RPMI8226 (cell line): ENCODE measurements at regions not wholly inside any gene's neighbourhood (a gene's known extent, or its start where the extent isn't known, plus 50 kb on each side); places are given as distances from the start of the nearest gene placed in this dataset.
"Not testable (repeated sequence)": the region's sequence is repeated elsewhere in the genome, so short reads cannot be mapped to it uniquely, and the experiment has no call there.

Experiments used
- DNase-seq: peaks from one replicate; pipeline ENCODE4 v3.0.0-alpha.2; 2015

DNA sequence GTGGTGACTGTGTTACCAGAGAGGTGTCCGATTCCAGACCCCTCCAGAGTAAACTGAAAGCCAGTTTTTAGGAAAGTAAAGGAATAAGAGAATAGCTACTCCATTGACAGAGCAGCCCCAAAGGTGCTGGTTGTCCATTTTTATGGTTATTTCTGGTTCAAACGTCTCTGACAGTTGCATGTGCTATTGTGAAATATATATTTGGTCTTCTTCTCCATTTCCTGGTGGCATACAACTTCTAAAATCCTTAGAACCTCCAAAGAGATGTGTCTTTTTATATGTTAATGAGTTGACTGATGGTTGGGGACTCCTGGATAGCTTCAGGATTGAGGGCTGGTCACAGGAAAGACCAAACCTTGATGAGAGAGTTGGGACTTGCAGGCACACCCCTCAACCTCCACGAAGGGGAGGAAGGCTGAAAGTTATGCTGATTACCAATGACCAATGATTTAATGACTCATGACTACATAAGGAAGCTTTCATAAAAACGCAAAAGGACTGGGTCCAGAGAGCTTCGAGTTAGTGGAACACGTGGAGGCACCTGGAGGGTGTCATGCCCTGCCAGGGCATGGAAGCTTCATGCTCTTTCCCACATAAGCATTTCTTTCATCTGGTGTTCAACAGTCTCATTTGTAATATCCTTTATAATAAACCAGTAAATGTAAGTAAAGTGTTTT, 100.7 kb downstream of the SLC16A1 start:
- no peak for DNase-seq

DNA sequence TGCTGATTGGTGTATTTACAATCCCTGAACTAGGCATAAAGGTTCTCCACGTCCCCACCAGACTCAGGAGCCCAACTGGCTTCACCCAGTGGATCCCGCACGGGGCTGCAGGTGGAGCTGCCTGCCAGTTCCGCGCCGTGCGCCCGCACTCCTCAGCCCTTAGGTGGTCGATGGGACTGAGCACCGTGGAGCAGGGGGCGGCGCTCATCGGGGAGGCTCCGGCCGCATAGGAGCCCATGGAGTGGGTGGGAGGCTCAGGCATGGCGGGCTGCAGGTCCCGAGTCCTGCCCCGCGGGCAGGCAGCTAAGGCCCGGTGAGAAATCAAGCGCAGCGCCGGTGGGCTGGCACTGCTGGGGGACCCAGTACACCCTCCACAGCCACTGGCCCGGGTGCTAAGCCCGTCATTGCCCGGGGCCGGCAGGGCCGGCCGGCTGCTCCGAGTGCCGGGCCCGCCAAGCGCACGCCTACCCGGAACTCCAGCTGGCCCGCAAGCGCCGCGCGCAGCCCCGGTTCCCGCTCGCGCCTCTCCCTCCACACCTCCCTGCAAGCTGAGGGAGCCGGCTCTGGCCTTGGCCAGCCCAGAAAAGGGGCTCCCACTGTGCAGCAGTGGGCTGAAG, 101.5 kb downstream of the SLC16A1 start:
- not testable (repeated sequence) for DNase-seq

DNA sequence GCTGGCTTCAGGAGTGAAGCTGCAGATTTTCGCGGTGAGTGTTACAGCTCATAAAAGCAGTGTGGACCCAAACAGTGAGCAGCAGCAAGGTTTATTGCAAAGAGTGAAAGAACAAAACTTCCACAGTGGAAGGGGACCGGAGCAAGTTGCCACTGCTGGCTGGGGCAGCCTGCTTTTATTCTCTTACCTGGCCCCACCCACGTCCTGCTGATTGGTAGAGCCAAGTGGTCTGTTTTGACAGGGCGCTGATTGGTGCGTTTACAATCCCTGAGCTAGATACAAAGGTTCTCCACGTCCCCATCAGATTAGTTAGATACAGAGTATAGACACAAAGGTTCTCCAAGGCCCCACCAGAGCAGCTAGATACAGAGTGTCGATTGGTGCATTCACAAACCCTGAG, 102.1 kb downstream of the SLC16A1 start:
- not testable (repeated sequence) for DNase-seq

DNA sequence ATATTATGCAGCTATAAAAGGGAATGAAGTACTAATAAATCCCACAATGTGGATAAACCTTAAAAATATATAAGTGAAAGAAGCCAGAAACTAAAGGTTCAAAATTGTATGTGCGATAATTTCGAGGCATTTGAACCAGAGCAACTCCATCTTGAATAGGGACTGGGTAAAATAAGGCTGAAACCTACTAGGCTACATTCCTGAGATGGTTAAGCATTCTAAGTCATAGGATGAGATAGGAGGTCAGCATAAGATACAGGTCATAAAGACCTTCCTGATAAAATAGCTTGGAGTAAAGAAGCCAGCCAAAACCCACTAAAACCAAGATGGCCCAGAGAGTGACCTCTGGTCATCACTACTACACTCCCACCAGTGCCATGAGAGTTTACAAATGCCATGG, 103.1 kb downstream of the SLC16A1 start:
- DNase-seq: no peak

GRCh38 chr1:112852276-112852675, 103.7 kb downstream of the SLC16A1 start:
- DNase-seq: peak; percentile 36

DNA sequence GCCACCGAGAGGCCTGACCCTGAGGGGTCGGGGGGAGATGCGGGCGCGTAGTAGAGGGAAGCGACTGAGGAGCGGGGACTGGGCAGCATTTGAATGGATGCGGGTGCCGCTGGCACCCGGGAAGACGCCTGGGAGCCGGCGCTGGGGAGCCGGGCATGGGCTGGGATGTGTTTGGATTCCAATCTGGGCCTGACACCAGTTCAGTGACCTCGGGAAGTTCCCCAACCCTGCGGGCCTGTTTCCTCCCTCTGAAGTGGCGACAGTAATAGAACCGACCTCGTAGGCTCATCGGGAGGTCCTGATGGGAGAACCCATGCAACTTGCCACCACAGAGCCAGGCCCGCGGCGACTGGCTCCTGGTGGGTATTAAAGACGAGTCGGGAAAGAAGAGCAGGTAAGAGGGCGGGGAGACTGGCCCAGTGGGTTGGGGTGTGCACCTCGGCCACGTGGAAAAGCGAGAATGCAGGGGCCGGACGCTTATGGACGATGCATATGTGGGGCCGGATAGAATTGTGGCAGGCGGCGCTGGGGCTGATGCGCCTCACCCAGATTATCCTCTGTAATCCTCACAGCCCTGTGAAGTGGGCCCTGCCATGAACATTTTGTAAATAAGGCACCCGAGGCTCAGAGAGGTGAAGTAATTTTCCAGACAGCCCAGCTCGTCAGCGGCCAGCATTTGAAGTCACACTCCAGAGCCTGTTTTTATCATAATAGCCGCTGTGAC, 105.8 kb downstream of the SLC16A1 start:
- no peak for DNase-seq

DNA sequence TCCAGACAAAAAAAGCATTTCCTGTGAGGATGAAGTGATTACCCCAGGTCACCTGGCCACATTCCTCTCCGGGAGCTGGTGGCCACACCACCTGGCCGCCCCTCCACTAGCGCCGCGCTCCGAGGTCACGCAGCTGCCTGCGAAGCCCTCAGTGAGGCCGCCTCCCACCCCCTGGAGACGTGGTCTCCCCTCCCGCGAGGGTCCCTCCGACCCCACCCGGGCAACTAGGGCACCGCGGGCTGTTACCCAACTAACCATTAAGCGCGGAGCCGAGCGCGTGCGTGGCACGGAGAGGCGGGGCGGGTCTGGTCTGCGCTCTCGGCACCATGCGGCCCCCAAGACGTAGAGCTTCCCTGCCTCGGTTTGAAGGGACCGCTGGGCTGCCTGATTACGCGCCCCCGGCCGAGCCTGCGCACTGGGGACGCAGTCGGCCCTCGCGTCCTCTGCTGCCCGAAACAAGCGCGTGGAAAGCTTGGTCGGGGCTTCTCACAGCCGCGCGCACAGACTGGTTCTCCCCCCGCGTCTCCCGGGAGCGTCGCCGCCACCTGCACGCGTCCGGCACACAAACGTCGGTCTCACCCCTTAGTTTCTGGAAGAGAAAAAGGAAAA, 106.5 kb downstream of the SLC16A1 start:
- DNase-seq: no peak

DNA sequence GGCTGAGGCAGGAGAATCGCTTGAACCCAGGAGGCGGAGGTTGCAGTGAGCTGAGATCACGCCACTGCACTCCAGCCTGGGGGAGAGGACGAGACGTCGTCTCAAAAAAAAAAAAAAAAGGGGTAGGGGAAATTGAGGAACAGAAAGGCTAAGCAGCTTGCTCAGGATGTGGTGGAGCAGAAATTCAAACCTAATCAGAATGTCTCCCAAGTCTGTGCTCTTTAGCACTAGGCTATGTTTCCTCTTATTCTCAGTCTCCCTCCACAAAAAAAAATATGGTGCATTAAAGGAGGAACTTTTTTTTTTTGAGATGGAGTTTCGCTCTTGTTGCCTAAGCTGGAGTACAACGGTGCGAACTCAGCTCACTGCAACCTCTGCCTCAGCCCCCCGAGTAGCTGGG, 114.2 kb downstream of the SLC16A1 start:
- no peak for DNase-seq

DNA sequence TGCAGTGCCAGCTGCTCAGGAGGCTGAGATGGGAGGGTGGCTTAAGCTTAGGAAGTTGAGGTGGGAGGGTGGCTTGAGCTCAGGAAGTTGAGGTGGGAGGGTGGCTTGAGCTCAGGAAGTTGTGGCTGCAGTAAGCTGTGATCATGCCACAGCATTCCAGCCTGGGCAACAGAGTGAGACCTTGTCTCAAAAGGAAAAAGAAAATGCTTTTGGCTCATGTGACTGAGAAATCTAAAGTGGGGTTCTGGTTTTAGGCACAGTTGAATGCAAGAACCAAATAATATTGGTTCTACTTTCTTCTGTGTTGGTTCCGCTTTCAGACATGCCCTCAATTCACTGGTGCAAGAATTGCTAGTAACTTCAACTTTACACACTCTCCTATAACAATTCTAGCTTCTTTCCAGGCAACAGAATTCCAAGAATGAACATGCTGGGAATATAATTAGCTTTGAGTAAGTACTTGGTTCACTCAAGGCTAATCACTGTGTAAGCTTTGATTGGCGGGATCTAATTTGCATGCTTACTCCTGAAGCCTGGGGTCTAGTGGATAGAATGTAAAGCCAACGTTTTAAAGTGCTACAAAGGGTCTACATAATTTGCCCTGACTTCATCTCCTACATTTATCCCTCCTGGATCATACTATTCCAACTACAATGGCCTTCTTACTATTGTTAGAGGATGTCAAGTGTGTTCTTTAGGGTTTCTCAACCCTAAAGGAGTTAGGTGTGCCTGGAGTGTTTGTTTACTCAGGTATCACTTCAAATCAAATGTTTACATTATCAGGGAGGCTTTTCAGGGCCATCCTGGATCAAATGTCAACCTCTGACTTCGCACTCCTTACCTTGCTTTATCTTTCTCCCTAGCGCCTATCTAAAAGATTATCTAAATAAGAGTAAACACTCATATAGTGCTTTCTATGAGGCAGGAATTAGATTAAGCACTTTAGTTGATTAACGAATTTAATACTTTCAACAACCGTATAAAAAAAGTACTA, 115.1 kb downstream of the SLC16A1 start:
- DNase-seq: peak; percentile 5

DNA sequence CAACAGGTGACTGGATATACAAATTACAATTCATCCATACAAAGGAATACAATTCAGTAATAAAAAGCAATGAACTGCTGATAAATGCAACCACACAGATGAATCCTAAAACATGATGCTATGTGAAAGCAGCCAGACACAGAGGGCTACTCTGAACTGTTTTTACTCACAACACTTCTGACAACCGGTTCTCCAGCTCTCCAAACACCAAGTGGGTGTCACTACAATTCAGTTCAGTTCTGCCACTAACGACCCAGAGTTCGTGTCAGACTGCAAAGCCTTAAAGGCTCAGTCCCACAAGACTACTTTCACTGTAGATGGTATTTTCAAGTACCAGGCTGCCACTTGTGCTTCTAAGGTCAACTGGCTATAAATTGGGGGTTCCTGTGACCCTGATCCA, 119.4 kb downstream of the SLC16A1 start:
- no peak for DNase-seq

- peak; percentile 39 for DNase-seq
Observed at GRCh38 chr1:112833806-112834205, 118.7 kb upstream of the PPM1J start.

DNA sequence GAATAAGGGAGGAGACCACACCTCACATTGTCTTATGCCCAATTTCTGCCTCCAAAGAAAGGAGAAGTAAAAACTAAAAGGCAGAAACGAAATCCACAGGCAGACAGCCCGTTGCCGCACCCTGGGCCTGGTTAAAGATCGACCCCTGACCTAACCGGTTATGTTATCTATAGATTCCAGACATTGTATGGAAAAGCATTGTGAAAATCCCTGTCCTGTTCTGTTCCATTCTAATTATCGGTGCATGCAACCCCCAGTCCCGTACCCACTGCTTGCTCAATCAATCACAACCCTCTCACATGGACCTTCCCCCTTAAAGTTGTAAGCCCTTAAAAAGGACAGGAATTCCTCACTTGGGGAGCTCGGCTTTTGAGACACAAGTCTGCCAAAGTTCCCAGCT, 117.1 kb upstream of the PPM1J start:
- DNase-seq: not testable (repeated sequence)

DNA sequence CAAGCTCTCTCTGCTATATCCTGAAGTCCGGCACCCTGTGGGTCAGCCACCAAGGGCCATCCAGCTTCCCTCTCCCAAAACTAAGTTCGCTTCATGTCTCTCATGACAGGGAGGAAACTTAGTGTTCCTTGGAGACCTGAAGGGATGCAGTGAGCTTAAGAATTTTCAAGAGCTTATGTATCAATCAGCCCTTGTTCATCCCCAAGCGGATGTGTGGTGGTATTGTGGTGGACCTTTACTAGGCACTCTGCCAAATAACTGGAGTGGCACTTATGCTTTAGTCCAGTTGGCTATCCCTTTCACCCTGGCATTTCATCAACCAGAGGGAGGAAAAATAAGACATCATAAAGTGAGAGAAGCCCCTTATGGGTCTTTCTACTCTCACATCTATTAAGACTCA, 114.6 kb upstream of the PPM1J start:
- DNase-seq: not testable (repeated sequence)

DNA sequence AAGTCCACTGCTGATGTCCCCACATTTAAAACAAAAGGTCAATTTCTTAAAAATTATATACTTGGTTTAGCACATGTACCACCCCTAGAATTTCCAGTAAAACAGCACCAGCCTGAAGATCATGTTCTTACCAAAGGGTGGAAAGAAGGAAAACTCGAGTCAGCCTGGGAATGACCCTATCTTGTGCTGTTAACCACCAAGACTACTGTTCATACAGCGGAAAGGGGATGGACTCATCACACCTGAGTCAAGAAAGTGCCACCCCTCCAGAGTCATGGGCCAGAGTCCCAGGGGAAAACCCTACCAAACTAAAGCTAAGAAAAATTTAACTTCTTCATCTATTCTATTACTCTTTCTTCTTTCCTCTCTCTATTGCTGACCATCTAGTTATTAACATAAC, 113.6 kb upstream of the PPM1J start:
- DNase-seq: no peak

DNA sequence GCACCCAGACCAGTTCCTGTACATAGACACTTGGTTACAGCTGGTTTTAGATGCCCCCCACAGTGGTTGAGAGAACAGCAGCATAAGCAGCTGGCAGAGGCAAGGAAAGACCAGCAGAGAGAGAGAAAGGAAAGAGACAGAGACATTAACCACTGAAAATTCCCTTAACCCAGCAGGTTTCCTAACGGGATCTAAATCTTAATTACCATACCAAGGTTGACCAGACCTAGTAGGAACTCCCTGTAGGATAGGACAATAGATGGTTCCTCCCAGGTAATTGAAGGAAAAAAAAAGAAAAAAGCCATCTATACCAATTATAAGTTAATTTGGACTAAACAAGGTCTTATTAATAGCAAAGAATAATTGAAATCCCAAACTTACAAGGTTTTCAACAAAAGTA, 112.3 kb upstream of the PPM1J start:
- not testable (repeated sequence) for DNase-seq

DNA sequence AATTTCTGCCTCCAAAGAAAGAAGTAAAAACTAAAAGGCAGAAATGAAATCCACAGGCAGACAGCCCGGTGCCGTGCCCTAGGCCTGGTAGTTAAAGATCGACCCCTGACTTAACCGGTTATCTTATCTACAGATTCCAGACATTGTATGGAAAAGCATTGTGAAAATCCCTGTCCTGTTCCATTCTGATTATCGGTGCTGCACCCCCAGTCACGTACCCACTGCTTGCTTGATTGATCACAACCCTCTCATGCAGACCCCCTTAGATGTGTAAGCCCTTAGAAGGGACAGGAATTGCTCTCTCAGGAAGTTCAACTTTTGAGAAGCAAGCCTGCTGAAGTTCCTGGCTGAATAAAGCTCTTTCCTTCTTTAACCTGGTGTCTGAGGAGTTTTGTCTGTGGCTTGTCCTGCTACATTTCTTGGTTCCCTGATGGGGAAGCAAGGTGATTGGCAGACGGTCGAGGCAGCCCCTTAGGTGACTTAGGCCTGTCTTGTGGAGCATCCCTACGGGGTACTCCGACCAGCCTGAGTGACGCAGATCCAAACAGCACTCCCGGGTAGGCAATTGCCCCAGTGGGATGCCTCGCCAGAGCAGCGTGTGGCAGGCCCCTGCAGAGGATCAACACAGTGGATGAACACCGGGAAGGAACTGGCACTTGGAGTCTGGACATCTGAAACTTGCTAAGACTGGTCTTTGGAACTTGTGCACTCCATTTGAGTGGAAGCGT, 111.2 kb upstream of the PPM1J start:
- DNase-seq: no peak

DNA sequence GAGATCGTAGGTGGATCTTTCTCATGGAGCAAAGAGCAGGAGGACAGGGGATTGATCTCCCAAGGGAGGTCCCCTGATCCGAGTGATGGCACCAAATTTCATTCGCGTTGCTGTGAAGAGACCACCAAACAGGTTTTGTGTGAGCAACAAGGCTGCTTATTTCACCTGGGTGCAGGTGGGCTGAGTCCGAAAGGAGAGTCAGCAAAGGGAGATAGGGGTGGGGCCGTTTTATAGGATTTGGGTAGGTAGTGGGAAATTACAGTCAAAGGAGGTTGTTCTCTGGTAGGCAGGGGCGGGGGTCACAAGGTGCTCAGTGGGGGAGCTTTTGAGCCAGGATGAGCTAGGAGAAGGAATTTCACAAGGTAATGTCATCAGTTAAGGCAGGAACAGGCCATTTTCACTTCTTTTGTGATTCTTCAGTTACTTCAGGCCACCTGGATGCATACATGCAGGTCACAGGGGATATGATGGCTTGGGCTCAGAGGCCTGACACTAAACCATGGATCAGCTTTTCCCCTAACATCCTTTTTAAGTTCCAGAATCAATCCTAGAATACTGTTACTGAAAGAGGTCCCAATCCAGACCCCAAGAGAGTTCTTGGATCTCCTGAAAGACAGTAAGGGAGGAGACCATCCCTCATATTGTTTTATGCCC, 110.6 kb upstream of the PPM1J start:
- DNase-seq: not testable (repeated sequence)

- not testable (repeated sequence) for DNase-seq
Observed at GRCh38 chr1:112825075-112825474, 109.9 kb upstream of the PPM1J start.

DNA sequence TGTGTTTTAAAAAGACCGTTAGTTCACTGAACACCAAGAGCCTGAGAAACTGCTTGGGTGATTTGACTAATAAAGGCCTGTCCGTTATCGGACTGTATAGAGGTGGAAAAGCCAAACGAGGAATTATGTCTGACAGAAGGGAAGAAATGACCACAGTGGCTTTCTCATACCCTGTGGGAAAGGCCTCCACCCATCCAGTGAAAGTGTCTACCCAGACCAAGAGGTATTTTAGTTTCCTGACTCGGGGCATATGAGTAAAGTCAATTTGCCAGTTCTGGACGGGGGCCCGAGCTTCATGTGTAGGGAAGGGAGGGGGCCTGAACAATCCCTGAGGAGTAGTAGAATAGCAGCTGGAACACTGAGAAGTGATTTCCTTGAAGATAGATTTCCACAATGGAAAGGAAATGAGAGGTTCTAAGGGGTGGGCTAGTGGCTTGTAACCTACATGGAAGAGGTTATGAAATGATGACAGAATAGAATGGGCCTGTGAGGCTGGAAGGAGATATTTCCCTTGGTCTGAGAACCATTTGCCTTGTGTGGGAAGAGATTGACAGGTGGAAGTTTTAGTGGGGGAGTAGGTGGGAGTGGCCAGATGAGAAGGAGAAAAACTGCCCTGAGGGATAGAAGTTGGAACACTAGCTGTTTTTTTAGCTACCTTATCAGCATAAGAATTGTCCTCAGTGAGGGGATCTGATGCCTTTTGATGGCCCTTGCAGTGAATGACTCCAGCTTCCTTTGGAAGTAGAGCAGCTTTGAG, 106.4 kb upstream of the PPM1J start:
- DNase-seq: not testable (repeated sequence)

DNA sequence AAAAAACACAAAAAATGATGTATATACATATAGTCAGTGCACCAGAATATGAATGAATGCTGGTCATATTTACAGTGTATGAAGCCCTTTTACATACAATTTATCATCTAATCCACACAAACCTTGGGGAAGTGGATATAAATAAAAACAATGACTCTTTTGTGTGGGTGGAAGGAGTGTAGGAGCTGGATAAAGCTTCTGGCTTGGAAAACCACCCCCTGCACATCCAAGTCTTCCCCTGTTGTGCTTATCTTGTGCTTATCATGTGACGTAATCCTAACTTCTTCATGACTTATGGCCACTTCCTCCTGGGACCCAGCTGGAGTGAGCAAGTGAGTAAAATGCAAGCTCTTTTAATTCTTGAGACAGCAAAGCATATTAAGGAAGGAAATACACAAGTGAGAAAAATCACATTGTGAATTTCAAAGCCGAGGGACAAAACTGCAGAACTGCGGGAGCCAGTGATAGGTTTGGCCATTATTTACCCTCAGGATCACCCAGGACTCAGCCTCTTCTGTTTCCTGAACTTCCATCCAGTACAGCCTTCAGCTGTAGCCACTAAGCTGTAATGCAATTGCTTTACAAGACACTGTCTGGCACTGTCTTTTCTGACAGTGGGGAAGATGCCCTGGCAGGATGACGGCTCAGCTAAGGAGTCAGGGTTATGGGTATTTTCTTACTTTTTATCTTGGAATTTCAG, 104.0 kb upstream of the PPM1J start:
- no peak for DNase-seq
